Activated CD8-positive, alpha-beta T cell treated with anti-CD3 and anti-CD28 coated beads for 36 hours (primary cell): ENCODE measurements at regions not wholly inside any gene's neighbourhood (a gene's known extent, or its start where the extent isn't known, plus 50 kb on each side); places are given as distances from the start of the nearest gene placed in this dataset.

Experiments used
- ATAC-seq: fragments of 200-7000 bp; cut with Tn5 transposase; one replicate; pipeline ENCODE4 v1.10.0; 2021; ENCODE audit warnings: mild to moderate bottlenecking, moderate library complexity
- CTCF ChIA-PET: fragments of 350-600 bp; sonication (Branson Sonifier 250); formaldehyde crosslinking; loops from one replicate; lab custom pipeline; 2021; ENCODE audit warnings: antibody characterized with exemption; lab: Charles Lee
- POLR2A ChIA-PET: fragments of 350-600 bp; sonication (Branson Sonifier 250); formaldehyde crosslinking; loops from one replicate; lab custom pipeline; 2021; ENCODE audit warnings: antibody characterized with exemption; lab: Charles Lee
- DNase-seq: peaks from one replicate; pipeline ENCODE4 v3.0.0-alpha.2; 2020
- H3K27ac Mint-ChIP-seq: one replicate; pipeline ENCODE4 v1.8.0; 2021; ENCODE audit warnings: mild to moderate bottlenecking, mixed read lengths
- H3K27me3 Mint-ChIP-seq: one replicate; pipeline ENCODE4 v1.8.0; 2021; ENCODE audit warnings: mixed read lengths
- H3K36me3 Mint-ChIP-seq: one replicate; pipeline ENCODE4 v1.8.0; 2021; ENCODE audit warnings: low read depth, mixed read lengths
- H3K4me1 Mint-ChIP-seq: one replicate; pipeline ENCODE4 v1.8.0; 2021; ENCODE audit warnings: low read depth, mixed read lengths
- H3K4me3 Mint-ChIP-seq: one replicate; pipeline ENCODE4 v1.8.0; 2021; ENCODE audit warnings: mild to moderate bottlenecking, moderate library complexity, mixed read lengths
- H3K9me3 Mint-ChIP-seq: one replicate; pipeline ENCODE4 v1.8.0; 2021; ENCODE audit warnings: mixed read lengths
- intact Hi-C: fragments of 100-400 bp; cut with micrococcal nuclease; formaldehyde crosslinking; loops from one replicate; pipeline ENCODE4 v1.10.0; 2022
- TF ChIP-seq, protein P1 (sequence below): fragments of 200-600 bp; IDR thresholded peaks from one replicate; pipeline ENCODE4 v1.8.0; 2022; ENCODE audit warnings: antibody characterized with exemption, mild to moderate bottlenecking

DNA sequence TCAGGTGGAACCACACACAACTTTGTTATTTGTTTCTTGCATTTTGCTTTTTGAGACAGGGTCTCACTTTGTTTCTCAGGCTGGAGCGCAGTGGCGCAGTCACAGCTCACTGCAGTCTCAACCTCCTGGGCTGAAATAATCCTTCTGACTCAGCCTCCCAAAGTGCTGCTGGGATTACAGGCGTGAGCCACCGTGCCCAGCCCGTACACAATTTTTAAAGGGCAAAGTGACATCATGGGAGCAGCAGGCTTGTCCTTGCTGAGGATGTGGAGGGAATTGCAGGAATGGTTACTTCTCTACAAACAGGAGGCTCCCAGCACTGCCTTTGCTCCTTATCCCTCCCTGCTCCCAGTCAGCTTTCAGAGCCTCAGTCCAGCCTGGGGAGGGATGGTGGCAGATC lies 355.9 kb upstream of the KLHL29 start:
- Mint-ChIP-seq H3K9me3 (no peaks in the 10 kb centered on the region), H3K27me3 (peaks cover 8% of the 10 kb centered on the region), H3K27ac (no peak overlapping the region), H3K36me3 (no peaks in the 10 kb centered on the region), H3K4me3 (no peak overlapping the region), H3K4me1 (no peaks in the 10 kb centered on the region)
- intact Hi-C loops: no loop called here
- ChIA-PET CTCF (no interaction called here), POLR2A (interaction anchor here (0.7 kb wide), 1 partner anchor 320 kb away, joined by 3 read pairs; no protein-coding TSS in a partner anchor)
- no peak for ATAC-seq
- no peak for DNase-seq
- TF ChIP-seq, protein P1, sequence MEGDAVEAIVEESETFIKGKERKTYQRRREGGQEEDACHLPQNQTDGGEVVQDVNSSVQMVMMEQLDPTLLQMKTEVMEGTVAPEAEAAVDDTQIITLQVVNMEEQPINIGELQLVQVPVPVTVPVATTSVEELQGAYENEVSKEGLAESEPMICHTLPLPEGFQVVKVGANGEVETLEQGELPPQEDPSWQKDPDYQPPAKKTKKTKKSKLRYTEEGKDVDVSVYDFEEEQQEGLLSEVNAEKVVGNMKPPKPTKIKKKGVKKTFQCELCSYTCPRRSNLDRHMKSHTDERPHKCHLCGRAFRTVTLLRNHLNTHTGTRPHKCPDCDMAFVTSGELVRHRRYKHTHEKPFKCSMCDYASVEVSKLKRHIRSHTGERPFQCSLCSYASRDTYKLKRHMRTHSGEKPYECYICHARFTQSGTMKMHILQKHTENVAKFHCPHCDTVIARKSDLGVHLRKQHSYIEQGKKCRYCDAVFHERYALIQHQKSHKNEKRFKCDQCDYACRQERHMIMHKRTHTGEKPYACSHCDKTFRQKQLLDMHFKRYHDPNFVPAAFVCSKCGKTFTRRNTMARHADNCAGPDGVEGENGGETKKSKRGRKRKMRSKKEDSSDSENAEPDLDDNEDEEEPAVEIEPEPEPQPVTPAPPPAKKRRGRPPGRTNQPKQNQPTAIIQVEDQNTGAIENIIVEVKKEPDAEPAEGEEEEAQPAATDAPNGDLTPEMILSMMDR: no peak

DNA sequence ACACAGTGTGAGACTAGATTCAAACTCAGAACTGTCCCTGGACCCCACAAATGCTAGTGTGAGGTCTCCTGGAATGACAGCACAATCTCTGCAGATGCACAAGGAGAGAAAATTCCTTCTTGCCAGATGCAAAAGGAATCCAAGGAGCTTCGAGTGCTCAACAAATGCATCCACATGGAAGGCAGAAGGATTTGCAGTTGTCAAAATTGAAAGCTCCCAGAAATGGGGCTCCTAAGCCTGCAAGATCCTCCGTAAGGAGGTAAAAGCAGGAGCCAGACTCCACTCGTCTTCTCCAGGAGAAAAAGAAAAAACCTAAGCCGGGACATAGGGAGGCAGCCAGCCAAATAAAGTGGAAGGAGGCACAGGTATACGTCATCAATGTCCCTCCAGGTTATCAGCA lies 355.0 kb upstream of the KLHL29 start:
- DNase-seq (no peak), ATAC-seq (no peak)
- TF ChIP-seq, protein P1: no peak
- H3K4me3 Mint-ChIP-seq: no peak overlapping the region
- CTCF ChIA-PET: no interaction called here
- H3K27ac Mint-ChIP-seq: no peak overlapping the region
- intact Hi-C loops: no loop called here
- no peaks in the 10 kb centered on the region for H3K36me3 Mint-ChIP-seq
- POLR2A ChIA-PET: no interaction called here
- peaks cover 8% of the 10 kb centered on the region for H3K27me3 Mint-ChIP-seq
- no peaks in the 10 kb centered on the region for H3K4me1 Mint-ChIP-seq
- no peaks in the 10 kb centered on the region for H3K9me3 Mint-ChIP-seq

DNA sequence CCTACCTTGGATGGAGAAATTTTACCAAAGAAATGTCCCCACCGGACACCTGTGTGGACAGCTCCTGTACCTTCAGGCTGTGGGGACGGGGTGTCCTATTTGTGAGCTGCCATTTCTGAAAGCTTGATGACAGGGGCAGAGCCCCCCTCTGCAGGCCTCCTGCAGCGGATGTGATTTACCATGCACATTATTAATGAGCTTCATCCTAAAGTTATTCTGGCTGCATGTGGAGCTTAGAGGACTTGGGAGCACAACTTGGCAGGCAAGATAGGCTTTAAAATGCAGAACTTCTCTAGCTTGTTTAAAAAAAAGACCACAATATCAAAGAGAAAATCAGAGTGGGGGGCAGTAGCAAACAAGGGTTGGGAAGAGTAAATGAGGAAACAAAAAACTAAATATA lies 350.0 kb upstream of the KLHL29 start:
- no peak for ATAC-seq
- POLR2A ChIA-PET: no interaction called here
- intact Hi-C loops: no loop called here

DNA sequence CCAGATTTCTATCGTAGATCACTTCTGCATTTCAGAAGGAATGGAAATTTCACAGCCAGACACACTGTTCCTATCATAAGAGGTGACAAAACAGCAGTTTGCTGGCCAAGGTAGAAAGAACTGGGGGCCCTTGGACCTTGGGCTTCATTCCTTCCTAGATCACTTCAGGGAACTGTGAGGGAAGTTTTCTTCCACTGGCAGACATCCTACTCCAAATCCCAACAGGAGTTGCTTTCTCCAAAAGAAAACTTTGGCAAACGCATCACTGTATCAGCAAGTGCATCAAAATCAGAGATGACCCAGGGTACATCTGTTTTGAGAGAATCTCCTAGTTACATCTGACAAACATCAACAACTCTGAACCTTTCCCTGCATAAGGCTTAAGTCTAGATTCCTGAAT lies 348.4 kb upstream of the KLHL29 start:
- TF ChIP-seq, protein P1: no peak
- CTCF ChIA-PET: no interaction called here
- intact Hi-C loops: no loop called here

More for the DNA sequence above, 350.0 kb upstream of the KLHL29 start:
- Mint-ChIP-seq H3K4me1 (no peaks in the 10 kb centered on the region), H3K27ac (no peak overlapping the region), H3K9me3 (no peaks in the 10 kb centered on the region), H3K4me3 (no peak overlapping the region), H3K27me3 (peaks cover 2% of the 10 kb centered on the region), H3K36me3 (no peaks in the 10 kb centered on the region)
- TF ChIP-seq, protein P1: no peak
- CTCF ChIA-PET: no interaction called here
- DNase-seq: no peak

DNA sequence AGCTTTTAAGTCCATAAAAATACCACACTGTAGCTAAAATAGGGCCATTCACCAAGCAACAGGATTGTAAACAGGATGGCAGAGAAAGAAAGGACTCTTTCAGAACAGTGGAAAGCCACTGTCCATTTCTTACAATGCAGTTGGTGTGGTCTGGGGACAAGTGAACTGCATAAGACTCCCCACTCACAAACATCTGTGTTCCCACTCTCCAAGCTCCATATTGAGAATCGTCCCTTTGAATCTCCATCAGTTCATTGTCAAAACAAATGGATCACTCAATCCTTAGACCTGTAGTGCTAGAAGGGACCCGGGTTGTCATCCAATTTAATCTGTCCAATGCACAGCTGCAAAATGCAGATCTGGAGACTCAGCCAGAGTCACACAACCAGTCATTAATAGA lies 347.4 kb upstream of the KLHL29 start:
- no peak for DNase-seq
- Mint-ChIP-seq H3K27me3 (peaks cover 2% of the 10 kb centered on the region), H3K9me3 (no peaks in the 10 kb centered on the region), H3K36me3 (no peaks in the 10 kb centered on the region), H3K4me1 (no peaks in the 10 kb centered on the region), H3K4me3 (no peak overlapping the region), H3K27ac (no peak overlapping the region)
- TF ChIP-seq, protein P1: no peak
- ATAC-seq: no peak
- ChIA-PET POLR2A (no interaction called here), CTCF (no interaction called here)
- intact Hi-C loops: no loop called here

More for the DNA sequence above, 348.4 kb upstream of the KLHL29 start:
- Mint-ChIP-seq H3K9me3 (no peaks in the 10 kb centered on the region), H3K4me3 (no peak overlapping the region), H3K4me1 (no peaks in the 10 kb centered on the region), H3K36me3 (no peaks in the 10 kb centered on the region), H3K27ac (no peak overlapping the region), H3K27me3 (peaks cover 2% of the 10 kb centered on the region)
- no peak for ATAC-seq
- POLR2A ChIA-PET: no interaction called here
- no peak for DNase-seq
